OCI-LY1 (cell line): ENCODE measurements at regions not wholly inside any gene's neighbourhood (a gene's known extent, or its start where the extent isn't known, plus 50 kb on each side); places are given as distances from the start of the nearest gene placed in this dataset.

Source experiments
- H2AFZ ChIP-seq: fragments of 200-600 bp; sonication (generic), shearing (Covaris generic); 2 replicates; pipeline ENCODE4 v1.6.0; 2014; ENCODE audit warnings: antibody characterized with exemption, mild to moderate bottlenecking, low read length
- H3F3A ChIP-seq: fragments of 200-600 bp; sonication (generic), shearing (Covaris generic); 2 replicates; pipeline ENCODE4 v1.6.0; 2014; ENCODE audit warnings: mild to moderate bottlenecking, antibody characterized with exemption, low read length, moderate library complexity; ENCODE audit not compliant: insufficient read depth
- H3K27ac ChIP-seq: fragments of 200-600 bp; sonication (generic); 2 replicates; pipeline ENCODE4 v1.5.1; 2014; ENCODE audit warnings: low read length, mixed run types, mild to moderate bottlenecking, low read depth; ENCODE audit not compliant: poor library complexity, severe bottlenecking
- H3K27me3 ChIP-seq: fragments of 200-600 bp; sonication (generic); 2 replicates; pipeline ENCODE4 v1.6.0; 2014; ENCODE audit warnings: antibody characterized with exemption, mild to moderate bottlenecking, low read length, moderate library complexity; ENCODE audit not compliant: insufficient read depth
- H3K36me3 ChIP-seq: fragments of 200-600 bp; sonication (generic); 2 replicates; pipeline ENCODE4 v1.6.1; 2014; ENCODE audit warnings: mild to moderate bottlenecking, antibody characterized with exemption, low read length, moderate library complexity, mixed read lengths; ENCODE audit not compliant: insufficient read depth
- H3K4me1 ChIP-seq: fragments of 200-600 bp; sonication (generic); 2 replicates; pipeline ENCODE4 v1.5.1; 2014; ENCODE audit warnings: mild to moderate bottlenecking, low read length, moderate library complexity; ENCODE audit not compliant: insufficient read depth, severe bottlenecking
- H3K4me2 ChIP-seq: fragments of 200-600 bp; sonication (generic), shearing (Covaris generic); 2 replicates; pipeline ENCODE4 v1.6.1; 2014; ENCODE audit warnings: low read length
- H3K4me3 ChIP-seq: fragments of 200-600 bp; sonication (generic); 2 replicates; pipeline ENCODE4 v1.5.1; 2014; ENCODE audit warnings: low read length, low read depth, mild to moderate bottlenecking, mixed read lengths; ENCODE audit not compliant: poor library complexity, severe bottlenecking
- H3K79me2 ChIP-seq: fragments of 200-600 bp; shearing (Covaris generic); 2 replicates; pipeline ENCODE4 v1.6.1; 2016; ENCODE audit warnings: mixed run types, low read length, mixed read lengths; ENCODE audit not compliant: insufficient read depth
- H3K9ac ChIP-seq: fragments of 200-600 bp; sonication (generic), shearing (Covaris generic); 2 replicates; pipeline ENCODE4 v1.6.1; 2014; ENCODE audit warnings: mild to moderate bottlenecking, low read length, mixed read lengths
- H3K9me2 ChIP-seq: fragments of 200-600 bp; sonication (generic), shearing (Covaris generic); 2 replicates; pipeline ENCODE4 v1.6.1; 2014; ENCODE audit warnings: low read depth, mild to moderate bottlenecking, low read length, mixed read lengths
- H3K9me3 ChIP-seq: fragments of 200-600 bp; shearing (Covaris generic); 2 replicates; pipeline ENCODE4 v1.6.1; 2014; ENCODE audit warnings: low read length, mixed read lengths
- H4K20me1 ChIP-seq: fragments of 200-600 bp; sonication (generic), shearing (Covaris generic); 2 replicates; pipeline ENCODE4 v1.6.0; 2016; ENCODE audit warnings: mild to moderate bottlenecking, low read length; ENCODE audit not compliant: insufficient read depth
- EZH2 ChIP-seq: fragments of 200-600 bp; sonication (generic), shearing (Covaris generic); IDR thresholded peaks from 2 replicates; pipeline ENCODE4 v1.8.0; 2017; ENCODE audit warnings: borderline replicate concordance, mixed run types, mild to moderate bottlenecking, antibody characterized with exemption, low read length, moderate library complexity, mixed read lengths
- TF ChIP-seq, protein P1 (sequence below): fragments of 200-600 bp; sonication (generic), shearing (Covaris generic); IDR thresholded peaks from 2 replicates; pipeline ENCODE4 v1.5.1; 2017; ENCODE audit warnings: mild to moderate bottlenecking, antibody characterized with exemption, low read length, moderate library complexity, mixed read lengths

DNA sequence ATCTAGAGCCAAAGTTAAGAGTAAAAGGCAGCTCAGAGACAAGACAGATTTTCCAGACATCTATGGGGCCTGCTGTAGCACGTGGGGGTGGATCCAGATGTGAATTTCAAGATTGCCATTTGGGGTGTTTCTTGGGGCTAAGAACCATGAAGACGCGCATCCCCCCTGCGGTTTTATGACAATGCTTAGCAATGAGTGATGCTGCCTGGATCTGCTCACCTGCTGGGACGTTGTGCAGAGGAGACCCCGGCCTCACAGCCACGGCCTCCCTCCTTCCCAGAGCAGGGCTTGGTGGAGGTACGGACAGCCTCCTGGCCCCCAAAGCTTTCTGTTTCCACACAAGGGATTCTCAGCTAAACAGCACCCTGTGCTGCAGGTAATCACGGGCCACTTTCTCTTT is 151.5 kb upstream of the DYNLRB2 start:
- Histone ChIP-seq H3K36me3 (no peaks in the 10 kb centered on the region), H3K27me3 (no peaks in the 10 kb centered on the region), H3K27ac (no peak overlapping the region), H3K4me1 (no peaks in the 10 kb centered on the region), H3K4me2 (no peak overlapping the region), H4K20me1 (no peaks in the 10 kb centered on the region), H3K9ac (no peak overlapping the region), H3K9me2 (no peaks in the 10 kb centered on the region), H3K9me3 (no peaks in the 10 kb centered on the region), H3F3A (no peaks in the 10 kb centered on the region), H3K4me3 (no peak overlapping the region), H2AFZ (no peak overlapping the region), H3K79me2 (no peaks in the 10 kb centered on the region)
- TF ChIP-seq EZH2: no peak
- TF ChIP-seq, protein P1, sequence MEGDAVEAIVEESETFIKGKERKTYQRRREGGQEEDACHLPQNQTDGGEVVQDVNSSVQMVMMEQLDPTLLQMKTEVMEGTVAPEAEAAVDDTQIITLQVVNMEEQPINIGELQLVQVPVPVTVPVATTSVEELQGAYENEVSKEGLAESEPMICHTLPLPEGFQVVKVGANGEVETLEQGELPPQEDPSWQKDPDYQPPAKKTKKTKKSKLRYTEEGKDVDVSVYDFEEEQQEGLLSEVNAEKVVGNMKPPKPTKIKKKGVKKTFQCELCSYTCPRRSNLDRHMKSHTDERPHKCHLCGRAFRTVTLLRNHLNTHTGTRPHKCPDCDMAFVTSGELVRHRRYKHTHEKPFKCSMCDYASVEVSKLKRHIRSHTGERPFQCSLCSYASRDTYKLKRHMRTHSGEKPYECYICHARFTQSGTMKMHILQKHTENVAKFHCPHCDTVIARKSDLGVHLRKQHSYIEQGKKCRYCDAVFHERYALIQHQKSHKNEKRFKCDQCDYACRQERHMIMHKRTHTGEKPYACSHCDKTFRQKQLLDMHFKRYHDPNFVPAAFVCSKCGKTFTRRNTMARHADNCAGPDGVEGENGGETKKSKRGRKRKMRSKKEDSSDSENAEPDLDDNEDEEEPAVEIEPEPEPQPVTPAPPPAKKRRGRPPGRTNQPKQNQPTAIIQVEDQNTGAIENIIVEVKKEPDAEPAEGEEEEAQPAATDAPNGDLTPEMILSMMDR: no peak

- Histone ChIP-seq H3K79me2 (no peaks in the 10 kb centered on the region), H2AFZ (no peak overlapping the region), H3K9me3 (no peaks in the 10 kb centered on the region)
Measured at GRCh38 chr16:80387318-80387921, 153.4 kb upstream of the DYNLRB2 start.

DNA sequence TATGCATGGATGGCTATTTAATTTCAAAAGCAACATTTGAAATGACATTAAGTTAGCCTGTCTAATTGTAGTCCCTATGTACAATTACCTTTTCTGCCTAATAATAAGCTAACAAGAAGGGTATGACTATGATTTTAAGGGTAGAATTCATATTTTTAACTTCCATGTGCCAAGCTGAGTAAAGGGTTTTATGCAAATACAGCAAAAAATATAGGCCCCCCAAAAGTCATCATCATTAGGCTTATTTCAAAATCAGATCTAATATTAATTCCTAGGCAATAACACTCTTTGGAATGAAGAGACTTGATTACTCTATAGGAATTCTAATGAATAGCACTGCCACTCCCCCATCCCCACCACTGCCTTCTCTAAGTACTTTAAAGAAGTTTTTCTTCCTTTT is 155.9 kb upstream of the DYNLRB2 start:
- H3K4me1 ChIP-seq: no peaks in the 10 kb centered on the region
- no peaks in the 10 kb centered on the region for H3K36me3 ChIP-seq
- H3K4me3 ChIP-seq: no peak overlapping the region
- H3K9ac ChIP-seq: no peak overlapping the region
- no peak for TF ChIP-seq EZH2
- TF ChIP-seq, protein P1: no peak
- H2AFZ ChIP-seq: no peak overlapping the region
- H3K79me2 ChIP-seq: no peaks in the 10 kb centered on the region
- no peaks in the 10 kb centered on the region for H3K9me3 ChIP-seq
- H3F3A ChIP-seq: no peaks in the 10 kb centered on the region
- no peaks in the 10 kb centered on the region for H3K9me2 ChIP-seq
- H3K27me3 ChIP-seq: no peaks in the 10 kb centered on the region
- H3K4me2 ChIP-seq: no peak overlapping the region
- H4K20me1 ChIP-seq: no peaks in the 10 kb centered on the region
- no peak overlapping the region for H3K27ac ChIP-seq

More at GRCh38 chr16:80387318-80387921, 153.4 kb upstream of the DYNLRB2 start:
- no peaks in the 10 kb centered on the region for H3K36me3 ChIP-seq
- no peak overlapping the region for H3K27ac ChIP-seq
- H3K9me2 ChIP-seq: no peaks in the 10 kb centered on the region
- H3K4me3 ChIP-seq: no peak overlapping the region
- H3K4me1 ChIP-seq: no peaks in the 10 kb centered on the region
- no peaks in the 10 kb centered on the region for H3F3A ChIP-seq
- no peak overlapping the region for H3K9ac ChIP-seq
- no peak overlapping the region for H3K4me2 ChIP-seq
- TF ChIP-seq EZH2: no peak
- TF ChIP-seq, protein P1: no peak
- no peaks in the 10 kb centered on the region for H4K20me1 ChIP-seq
- H3K27me3 ChIP-seq: no peaks in the 10 kb centered on the region
